CD4-positive, alpha-beta T cell treated with Interferon gamma for 1 hour (primary cell): ENCODE measurements at regions not wholly inside any gene's neighbourhood (a gene's known extent, or its start where the extent isn't known, plus 50 kb on each side); places are given as distances from the start of the nearest gene placed in this dataset.

Source experiments
- DNase-seq: peaks from one replicate; pipeline ENCODE4 v3.0.0-alpha.2; 2020

DNA sequence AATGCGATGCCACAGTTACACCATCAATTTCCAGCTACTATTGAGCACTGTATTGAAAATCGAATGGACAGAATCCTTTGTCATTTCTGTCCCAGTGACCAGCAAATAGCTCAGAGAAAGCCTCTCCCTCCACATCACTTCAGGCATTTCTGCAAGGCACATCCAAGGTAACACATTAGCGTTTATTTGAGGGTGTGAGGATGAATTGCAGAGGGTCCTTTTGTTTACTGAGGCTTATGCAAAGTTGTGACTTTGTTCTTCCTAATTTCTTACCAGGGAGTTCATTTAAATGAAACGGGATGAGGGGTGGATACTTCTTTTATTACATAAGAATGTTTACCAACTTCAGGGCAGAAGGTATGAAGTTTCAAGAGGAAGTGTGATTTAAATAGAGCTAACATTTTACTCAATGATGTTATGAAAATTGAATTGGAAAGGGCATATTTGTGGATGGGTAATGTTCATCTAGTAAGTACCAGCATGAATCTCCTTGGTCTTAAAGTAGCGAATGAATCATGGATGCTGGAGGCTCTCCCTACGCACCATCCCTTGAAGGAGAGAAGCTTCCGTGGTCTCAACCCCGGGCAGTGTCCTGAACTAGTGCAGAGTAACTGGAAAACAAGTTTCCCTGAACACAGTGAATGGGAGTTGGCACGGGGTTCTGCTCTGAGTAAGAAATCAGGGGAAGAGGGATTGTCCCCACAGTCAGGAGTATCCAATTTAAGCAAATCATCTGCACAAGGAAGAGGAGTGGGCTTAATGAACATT, 756.5 kb downstream of the GALR1 start:
- DNase-seq: no peak

DNA sequence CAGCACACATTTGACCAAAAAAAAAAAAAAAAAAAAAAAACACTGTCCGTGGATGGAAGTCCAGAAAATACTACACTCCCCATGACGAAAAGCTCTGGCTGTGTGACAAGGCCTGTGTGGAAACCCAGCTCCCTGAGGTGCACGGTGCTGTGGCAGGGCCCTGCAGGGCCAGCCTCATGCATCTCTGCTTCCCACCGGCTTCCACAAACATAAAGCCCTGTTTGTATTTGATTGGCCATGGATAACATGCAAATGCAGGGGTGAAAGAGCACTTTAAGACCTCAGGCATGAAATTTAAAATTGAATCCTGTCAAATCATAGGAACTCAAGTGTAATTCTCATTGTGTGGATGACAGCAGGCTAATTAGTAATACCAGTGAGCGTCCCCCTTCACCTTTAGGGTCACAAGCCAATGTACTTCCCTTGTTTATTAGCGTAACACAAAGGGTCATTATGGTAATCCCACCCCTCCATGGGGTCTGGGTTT, 757.2 kb downstream of the GALR1 start:
- no peak for DNase-seq

DNA sequence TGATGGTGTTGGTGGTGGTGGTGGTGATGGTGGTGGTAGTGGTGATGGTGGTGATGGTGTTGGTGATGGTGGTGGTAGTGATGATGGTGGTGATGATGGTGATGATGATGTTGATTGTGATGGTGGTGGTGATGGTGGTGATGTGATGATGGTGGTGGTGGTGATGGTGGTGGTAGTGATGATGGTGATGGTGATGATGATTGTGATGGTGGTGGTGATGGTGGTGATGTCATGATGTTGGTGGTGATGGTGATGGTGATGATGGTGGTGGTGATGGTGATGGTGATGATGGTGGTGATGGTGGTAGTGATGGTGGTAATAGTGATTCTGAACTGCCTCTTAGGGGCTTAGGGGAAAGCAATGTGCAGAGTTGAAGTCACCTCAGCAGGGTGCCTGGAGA, 760.7 kb downstream of the GALR1 start:
- DNase-seq: no peak

DNA sequence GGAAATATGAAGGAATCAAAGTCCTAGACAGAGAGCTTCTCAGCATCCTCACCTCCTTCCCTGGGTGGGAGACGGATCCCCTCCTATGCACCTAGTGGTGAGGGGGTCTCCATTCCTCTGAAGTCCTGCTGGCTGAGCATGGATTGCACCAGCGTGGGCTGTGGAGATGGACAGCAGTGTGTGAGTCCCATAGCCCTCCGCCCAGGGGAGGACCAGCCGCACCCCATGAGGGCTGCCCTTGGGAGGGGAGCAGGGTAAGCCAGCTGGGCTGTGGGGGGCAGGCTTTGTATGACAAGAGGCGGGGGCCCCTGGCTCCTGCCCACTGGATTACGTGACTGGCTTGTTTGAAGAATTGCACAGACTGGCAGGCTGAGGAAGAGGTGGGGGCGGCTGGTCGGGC, 768.2 kb downstream of the GALR1 start:
- DNase-seq: no peak

DNA sequence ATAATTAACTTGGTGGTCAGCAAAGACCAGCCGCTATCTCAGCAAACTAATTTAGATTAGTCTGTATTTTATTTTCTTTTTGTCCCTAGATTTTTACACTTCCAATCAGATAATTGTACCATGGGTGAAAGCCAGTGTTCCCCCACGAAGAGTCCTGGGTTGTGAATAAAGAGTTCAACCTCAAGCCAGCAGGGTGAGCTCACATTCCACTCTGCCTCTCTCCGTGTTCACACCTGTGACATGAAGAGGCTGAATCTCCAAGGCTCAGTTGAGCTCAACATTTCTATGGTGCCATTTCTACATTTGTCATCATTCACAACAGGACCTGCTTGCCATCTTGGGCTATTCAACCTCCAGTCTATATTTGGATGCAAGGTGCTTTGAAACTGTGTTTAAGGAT, 771.5 kb downstream of the GALR1 start:
- no peak for DNase-seq

DNA sequence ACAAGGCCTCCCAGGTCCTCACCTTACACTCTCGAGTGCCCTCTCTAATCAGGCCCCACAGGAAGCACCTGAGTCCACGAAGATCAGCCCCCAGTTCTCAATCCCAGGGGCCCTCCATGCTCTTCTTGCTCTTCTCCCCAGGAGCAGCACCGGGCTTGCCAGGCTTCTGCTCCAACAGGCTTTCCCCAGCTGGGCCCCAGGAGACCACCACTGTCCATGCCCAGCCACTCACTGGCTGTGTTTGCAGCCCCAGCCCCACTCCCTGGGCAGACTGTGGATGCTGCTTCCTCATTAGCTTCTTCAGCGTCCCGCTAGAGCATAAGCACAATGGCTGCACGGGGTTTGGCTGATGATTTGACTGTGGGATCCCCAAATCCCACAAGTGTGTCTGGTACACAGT, 781.9 kb downstream of the GALR1 start:
- DNase-seq: no peak

DNA sequence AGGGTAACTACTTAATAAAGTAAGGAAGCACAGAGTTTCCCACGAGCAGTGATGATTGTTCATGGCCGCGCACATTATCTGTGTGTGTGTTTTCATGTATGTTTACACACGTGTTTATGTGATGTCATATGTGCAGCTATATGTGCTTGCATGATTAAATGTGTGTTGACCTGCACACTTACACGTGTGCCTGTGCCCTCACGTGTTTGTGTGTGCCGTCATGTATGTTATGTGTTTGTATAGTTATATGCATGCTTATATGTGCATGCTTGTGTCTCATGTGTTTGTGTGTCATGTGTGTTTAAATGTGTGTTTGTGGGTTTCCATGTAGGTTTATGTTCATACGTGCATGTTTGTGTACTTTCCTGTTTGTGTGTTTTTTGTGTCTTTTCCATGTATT, 782.3 kb downstream of the GALR1 start:
- no peak for DNase-seq

DNA sequence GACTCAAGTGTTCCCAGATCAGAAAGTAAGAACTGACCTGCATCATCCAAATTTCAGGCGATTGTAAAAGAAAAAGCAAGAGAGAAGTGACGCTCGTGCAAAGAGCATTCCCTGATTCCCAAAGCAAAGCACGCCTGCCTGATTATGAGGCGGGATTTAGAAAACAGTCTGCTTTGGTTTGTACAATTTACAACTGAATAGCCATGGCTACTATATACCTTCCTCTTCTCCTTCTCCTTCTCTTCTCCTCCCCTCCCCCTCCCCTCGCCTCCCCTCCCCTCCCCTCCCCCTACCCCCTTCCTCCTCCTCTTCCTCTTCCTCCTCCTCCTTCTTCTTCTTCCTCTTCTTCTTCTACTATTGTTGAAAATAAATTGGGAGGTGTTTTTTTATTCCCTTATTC, 782.9 kb downstream of the GALR1 start:
- DNase-seq: no peak

DNA sequence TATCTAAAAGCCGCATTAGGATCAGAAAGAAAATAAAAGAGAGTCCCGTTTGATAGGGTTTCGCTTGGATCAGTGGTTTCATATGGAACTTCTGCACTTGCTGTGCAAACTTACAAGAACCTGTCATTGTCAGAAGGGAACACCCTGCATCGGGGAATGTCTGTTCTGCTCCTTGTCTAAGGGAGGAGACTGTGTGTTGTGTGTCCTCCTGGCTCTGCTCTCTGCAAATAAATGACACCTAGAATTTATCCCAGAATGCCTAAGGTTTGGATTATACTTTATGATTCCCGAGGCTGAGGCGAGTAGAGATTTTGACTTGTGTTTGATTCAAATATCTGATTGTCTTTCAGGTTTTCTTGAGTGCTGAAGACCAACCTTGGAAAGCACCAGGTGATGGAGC, 785.1 kb downstream of the GALR1 start:
- no peak for DNase-seq

DNA sequence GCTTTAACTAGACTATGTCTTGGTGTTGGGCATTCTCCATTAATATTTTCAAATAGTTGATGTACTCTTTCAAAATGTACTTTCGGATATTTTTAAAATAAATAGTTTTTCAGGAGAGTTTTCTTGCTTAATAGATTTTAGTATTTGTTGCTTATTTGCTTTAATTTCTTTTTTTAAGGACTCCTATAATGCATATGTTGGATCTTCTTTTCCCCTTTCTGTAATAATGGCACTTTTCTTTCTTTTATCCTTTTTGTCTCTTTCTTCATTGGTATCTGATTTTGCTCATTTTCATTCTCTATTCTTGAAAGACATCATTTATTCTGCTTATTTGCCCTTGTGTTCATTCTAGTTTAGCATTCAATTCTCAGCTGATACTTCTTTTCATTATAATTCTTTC, 791.6 kb downstream of the GALR1 start:
- no peak for DNase-seq

DNA sequence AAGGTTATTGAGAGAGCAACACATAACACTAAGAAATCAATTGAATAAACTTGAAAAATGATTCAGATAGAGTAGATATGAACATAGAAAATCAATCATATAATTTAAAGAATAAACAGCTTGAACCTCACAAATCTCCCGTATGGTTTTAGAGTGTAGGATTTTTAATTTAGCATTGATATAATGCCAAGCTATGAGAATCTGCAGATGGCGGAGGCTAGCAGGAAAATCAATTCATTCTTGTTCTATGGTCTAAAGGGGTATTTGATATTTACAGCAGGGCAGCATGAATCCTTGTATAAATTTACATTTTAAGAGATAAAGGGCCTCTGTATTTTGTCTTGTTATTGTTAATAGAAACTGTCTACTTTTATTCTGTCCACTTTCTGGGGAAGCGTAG, 797.0 kb downstream of the GALR1 start:
- DNase-seq: no peak

DNA sequence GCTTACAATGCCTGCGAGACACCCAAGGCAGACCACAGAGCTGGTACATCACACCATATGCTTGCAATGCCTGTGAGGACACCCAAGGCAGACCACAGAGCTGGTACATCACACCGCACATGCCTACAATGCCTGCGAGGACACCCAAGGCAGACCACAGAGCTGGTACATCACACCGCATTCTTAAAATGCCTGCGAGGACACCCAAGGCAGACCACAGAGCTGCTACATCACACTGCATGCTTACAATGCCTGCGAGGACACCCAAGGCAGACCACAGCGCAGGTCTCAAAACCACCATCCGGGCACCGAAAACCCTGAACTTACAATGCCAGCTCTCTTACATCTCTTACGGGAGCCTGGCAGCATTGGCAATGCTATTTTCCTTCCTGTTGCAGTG, 799.6 kb downstream of the GALR1 start:
- DNase-seq: no peak

DNA sequence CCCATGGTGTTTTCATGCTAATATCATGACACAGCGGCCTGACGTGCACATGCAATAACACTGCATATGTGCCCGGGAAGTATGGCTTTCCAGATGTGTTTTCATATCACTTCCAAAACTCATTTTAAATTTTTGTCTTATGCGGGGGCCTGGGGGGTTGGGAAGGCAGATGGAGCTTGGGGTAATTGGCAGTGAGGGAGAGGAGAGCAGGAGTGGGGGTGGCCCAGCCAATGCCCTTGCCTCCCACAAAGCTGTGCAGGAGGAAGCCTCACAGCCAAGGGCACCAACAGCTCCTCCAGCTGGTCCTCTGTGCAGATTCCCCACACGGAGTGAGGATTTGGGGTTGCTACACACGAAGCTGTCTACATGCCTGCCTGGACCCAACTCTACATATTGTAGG, 805.2 kb downstream of the GALR1 start:
- DNase-seq: no peak

DNA sequence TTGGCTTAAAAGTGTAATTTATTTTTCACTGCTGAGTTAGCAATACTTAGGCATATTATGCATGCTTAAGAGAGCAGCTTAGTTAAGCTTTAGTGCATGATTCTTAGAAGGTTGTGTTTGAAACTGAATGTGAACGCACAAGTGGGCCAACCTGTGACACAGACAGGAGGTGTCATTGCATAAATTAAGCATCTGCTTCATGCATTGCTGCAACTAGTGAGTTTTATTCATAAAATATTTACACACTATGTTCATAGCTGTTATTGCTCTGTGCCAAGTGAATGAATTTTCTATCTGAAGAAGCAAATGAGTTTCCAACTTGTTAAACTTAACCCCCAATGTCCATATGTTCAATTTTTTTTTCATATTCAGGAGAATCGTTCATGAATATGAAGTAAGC, 806.4 kb downstream of the GALR1 start:
- DNase-seq: no peak

DNA sequence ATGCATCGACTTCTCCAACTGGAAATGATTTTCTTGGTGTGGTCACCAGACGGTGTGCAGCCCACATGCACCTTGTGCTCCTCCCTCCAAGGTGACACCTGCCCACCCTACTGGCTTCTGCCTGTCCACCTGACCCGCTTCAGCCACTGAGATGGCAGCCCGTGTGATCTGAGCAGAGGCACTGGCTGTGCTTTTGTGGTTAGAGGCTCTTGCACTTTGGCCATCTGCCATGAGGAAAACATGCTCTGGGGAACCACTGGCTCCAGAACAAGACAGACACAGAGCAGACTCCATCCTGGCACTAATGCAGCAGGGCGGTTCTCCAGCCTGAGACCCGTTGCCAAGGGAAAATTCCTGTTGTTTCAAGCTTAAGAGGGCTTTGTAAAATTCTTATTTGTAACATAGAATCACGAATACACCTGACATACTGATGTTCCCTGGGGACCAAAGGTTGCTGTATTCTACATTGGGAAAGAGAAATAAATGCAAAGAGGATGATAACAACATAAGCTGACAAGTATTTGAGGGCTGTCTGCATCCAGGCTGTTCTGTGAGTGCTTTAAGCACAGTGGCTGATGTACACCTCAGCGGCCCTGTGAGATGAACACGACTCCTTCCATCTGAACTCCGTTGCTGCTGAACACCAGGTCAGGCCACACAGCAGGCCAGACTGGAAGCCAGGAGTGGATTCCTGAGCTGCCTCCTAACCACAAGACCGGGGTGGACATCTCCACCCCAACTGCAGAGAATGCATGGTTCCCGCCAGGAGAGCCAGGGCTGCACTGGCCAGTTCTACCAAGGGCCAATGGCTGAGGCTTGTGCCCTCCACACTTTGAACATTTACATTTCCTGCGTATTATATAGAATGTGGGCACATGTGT, 820.4 kb downstream of the GALR1 start:
- DNase-seq: no peak

DNA sequence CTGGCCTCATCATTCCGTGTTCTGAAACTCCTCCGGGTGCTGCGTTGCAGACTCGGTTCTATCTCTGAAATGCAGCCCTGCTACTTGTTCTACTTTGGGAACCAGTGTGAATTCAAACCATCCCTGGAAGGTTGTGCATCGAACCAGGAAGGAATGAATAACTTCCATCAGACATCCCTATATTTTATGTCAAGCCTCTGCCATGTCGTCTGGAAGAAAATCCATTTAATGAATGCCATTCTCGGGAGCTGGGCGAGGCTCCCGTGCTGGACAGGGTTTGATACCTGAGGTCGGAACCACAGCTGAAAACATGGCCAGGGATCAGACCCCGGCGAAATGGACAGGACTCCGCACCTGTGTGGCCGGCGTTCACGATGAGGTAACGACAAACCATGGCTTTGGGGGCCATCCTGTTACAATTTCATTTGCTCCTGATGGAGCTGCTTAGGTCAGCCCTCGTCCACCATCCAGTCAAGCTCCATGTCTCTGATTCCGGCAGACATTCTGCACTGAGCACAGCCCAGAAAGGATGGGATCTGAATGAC, 821.6 kb downstream of the GALR1 start:
- no peak for DNase-seq

DNA sequence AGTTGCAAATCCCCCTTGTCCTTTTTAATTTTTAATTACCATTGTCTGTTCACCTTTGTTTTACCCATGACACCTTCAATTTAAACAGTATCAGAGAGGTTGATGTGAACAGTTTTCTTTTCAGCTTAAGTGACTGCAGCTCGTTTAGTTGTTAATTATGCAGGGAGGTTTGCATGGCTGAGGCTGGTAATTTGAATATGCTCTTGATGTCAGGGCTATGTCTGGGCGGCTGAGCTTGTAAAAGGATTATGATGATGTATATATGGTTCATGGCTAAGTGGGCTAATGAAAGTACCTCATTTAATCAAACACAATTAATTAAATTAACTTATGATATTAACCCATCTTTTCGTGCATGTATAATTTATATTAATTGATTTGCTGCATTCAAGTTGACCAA, 822.1 kb downstream of the GALR1 start:
- DNase-seq: no peak

DNA sequence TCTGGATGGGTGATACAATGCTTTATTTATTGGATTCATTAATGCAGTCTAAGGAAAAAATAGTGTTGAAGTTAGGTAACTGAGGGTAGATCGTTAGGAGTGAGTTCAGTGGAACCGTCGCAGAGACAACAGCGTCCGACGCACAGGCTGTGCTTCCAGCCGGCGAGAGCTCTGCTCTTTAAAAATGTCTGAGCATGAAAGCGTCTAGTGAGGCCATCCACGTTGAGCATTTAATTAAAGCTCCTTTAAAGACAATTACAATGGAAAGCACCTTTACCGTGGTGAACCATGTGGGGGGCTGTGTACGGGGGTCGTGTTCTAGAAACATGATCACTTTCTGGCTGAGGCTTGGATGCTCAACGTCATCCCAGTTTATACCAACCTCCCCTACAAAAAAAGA, 822.7 kb downstream of the GALR1 start:
- no peak for DNase-seq

DNA sequence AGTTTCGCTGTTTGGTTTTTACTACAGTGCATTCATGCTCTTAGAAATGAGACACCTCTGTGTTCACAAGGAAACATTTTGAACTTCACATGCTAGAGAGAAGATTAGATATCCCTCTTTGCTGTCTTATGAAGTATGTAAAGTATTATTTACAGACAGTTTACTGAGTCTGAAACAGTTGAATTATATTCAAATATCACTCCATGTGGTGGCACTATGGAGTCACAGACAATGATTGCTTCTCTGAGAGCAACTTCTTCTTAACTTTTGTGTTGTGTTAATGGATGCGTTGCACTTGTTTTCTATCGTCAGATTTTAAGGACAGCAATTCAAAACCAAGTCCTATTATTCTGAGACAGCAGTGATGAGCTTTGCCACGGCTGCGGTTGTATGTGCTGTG, 823.6 kb downstream of the GALR1 start:
- no peak for DNase-seq

DNA sequence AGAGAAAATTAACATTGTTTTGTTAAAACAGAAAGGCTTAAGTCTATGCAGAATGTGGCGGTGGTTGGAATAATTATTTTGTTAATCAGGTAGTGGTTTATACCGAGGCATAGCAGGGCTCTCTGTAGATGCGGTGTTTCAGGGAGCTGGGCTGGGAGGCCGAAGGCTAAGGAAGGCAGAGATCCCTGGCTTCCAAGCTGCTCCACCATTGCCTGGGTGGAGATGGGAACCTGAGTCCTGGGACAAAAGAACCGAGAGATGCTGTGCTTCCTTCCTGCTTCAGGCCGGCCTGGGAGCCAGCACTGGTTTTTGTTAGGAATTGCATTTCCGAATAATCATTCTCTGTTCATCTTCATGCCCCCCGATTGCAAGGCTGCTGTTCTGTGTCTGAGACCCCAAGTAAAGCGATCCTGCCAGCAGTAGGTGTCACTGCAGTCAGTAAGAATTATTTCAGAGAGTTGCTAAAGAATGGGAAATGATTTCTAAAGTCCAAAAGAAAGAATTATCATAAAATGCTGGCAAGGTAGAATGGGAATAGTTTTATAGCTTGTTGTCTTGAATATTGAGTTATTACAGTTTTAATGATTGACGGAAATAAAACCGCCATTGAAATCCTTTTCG, 824.9 kb downstream of the GALR1 start:
- DNase-seq: no peak

DNA sequence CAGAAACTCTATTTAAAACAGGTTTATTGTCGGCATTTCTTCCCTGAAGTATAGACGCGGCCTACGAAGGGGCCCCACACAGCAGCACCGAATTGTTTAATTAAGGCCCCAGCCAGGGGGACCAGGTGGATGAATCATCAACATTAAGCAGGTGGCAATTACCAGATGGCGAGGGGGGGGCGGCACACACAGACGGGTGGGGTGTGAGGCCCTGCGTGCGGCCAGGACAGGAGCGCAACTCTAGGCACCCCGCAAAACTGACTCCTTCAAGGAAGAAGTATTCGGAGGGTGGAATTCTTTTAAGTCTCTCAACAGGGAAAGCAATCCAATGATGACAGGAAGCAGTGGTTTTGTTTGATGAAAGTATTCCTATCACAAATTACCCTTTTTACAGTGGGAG, 830.4 kb downstream of the GALR1 start:
- no peak for DNase-seq

DNA sequence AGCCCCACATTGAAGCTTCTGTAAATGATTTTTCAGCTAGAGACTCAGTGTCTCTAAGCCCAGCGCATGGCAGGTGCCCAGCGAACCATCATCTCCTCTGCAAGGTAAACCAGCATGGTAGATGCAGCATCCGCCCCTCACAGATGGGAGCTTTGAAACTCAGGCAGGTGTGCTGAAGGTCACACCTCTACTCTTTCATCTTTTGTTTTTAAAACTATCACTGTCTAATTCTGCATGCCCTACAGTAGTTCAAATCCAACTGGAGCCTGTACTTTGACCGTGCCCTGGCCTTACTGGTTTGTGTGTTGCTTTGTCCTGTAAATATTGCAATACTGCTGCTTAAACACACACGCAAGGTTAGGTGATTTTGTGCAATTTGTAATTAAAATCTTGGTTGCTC, 831.1 kb downstream of the GALR1 start:
- no peak for DNase-seq

DNA sequence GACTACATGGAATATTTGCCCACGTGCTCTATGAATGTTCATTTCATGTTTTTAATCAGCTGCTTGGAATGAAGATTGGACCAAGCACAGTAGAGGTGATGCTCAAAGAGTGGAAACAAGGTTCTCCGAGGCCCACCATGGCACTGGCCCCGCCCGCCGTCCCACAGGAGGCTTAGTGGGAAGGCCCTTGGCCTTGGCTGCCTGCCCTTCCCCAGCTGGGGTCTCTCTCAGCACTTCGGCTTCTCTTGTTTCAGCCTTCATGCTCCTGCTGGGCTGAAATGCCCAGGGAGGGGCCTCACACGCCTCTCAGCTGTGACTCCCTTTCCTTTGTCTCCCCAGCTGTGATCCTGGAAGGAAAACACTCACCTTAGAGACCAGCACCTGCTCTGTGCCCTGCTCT, 833.2 kb downstream of the GALR1 start:
- DNase-seq: no peak
